ENCODE measurements at regions not wholly inside any gene's neighbourhood (a gene's known extent, or its start where the extent isn't known, plus 50 kb on each side); places are given as distances from the start of the nearest gene placed in this dataset.

GRCh38 chr18:26794230-26795101 lies 71.0 kb downstream of the AQP4 start:
- DNase-seq = no peak

DNA sequence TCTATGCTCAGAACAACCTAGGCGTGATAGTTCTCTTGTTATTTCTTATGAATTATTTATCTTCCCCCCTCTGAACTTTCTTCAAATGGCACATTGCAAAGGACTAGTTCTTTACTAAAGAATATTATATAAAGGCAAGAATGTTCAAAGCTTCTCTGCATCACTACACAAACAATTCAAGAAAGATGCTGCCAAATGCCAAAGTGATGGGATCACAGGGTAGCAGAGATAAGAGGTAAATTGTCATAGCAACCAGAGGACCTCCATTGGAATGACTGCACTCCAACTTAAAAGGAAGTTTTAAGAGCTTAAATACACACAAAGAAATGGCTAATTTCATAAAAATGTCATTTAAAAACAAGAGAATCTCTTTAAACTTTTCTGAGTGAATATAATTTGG lies 72.8 kb downstream of the AQP4 start:
- DNase-seq = no peak

GRCh38 chr18:26791676-26792075 lies 73.8 kb downstream of the AQP4 start:
- DNase-seq = no peak

DNA sequence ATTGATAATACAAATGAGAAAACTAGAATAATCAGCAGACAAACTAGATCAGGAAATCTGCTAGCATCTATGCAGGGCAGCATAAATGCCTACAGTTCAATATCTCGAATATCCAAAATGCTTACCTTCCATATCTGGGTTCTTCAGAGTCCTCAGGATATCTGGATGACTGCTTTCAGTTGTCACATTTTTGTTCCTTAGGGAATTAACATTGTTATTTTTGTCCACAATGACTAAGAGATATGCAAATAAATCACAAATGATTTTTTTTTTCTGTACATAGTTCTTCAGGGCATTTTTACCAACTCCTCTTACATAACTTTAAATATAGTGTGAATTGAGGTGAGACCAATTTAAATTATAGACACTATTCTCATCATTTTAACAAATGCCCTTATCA lies 80.9 kb downstream of the AQP4 start:
- no peak for DNase-seq

DNA sequence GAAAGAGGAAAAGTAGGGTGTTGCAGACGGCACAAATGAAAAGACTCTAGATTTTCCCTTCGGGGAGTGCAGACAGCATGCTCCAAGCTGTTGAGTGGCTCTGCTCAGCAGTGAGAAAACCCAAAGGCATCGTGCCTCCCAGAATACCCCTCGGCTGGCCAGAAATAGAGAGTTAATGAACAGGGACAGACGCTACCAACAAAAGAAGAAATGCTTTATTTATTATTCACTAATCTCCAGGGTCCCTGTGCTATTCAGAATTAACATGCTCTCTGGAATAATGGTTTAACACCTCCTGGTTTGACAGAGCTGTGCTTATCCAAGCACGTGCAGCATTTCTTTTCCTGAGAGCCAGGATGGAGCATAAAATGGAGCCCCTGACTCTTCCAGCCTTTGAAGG lies 82.3 kb downstream of the AQP4 start:
- no peak for DNase-seq

DNA sequence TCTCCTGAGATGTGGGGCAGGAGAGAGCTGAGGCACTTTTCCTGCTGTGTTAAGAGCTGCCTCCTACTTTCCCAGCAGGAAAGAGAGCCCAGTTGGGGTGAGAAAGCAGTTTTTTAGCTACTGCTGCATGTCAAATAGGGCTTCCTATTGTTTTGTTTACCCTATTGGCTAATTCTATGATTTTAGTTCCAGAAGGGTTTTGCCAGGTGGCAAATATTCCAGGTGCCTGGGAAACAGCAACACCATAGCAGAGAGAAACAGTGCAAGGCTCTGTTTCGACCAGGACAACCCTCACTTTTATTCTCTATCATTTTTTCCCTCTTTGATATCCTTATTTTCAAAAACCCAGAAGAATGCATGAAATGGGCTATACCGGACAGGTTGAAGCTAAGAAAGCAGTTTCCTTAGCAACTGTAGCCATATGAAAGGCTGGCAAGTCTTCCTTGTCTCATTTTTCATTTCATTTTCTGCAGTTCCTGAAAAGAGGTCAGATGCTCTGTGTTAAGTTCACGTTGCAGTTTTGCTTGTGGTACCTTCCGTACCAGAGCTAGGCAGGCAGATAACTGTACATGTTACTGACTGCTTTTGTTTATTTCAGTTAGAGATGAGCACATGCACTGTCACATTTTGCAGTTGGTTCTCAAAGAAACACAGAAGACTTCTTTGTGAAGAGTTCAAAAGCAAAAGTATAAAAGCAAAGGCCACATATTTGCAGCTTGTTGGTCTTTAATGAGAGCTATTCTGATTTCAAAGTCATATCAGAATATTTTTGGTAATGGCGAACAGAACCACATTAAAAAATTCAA lies 84.8 kb downstream of the AQP4 start:
- DNase-seq = no peak

DNA sequence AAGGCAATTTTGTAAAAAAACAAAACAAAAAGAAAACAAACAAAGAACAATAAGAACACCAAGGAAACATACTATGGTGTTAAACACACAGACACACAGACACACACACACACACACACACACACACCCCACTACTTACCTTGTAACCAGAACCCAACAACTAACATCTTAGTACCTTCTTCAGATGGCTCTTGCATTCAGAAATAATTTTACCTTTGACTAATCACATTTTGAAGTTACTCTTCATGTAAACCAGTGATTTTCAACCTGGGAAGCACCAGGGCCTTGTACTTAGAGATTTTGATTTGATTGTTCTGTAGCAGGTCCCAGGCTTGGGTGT lies 87.5 kb downstream of the AQP4 start:
- no peak for DNase-seq

DNA sequence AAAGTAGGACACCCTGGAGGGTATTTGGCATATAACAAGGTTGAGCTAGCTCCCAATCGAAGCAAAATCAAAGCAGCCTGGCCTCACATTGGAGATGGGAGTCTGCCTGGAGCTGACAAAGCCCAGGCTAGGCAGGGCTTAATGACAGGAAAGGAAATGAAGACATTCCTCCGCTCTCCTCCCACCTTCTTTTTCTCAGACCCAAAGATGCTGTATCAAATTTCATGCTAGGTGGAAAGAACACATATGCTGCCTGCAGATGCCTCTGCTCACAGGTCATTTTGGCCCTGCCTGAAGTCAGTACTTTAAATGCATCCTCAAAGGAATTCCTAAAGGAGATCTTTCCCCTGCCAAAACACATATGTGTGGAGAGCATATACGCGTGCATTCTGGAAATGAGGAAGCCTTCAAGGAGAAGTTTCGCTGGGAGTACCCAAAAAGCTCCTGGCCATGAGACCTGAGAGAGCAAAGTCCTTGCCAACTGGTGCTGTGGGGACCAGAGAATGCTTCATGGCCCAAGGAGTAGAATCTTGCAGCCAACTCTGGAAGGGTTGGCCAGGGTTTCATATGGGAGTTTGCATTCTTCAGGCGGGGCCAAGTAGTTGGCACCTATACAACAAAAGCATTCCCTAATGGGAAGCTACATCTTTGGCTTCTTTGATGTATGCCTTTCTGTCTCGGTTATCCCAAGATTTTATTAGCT lies 88.0 kb downstream of the AQP4 start:
- DNase-seq = no peak

GRCh38 chr18:26772691-26773090 lies 92.8 kb downstream of the AQP4 start:
- DNase-seq = no peak

- no peak for DNase-seq
Observed at GRCh38 chr18:26771524-26771923, 94.0 kb downstream of the AQP4 start.

GRCh38 chr18:26768385-26768784 lies 97.1 kb downstream of the AQP4 start:
- no peak for DNase-seq

- no peak for DNase-seq
Observed at GRCh38 chr18:26765498-26765897, 100.0 kb downstream of the AQP4 start.

DNA sequence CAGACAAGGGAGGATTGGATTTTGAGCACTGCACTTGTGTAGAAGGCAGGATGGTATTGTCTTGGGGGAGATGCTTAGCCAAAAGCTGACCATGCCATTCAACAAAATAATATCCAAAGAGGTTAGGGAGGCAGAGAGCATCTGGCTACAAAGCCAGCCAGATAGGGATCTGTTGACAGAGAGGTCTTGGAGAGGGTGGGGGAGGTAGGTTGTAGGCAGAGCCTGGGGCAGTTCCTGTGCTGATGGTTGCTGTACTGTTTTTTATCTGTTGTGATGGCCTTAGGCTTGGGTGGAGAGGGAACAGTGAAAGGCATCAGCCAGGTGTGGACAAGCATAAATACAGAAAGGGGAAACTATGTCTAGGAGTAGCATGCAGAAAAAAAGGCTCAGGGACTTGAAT lies 100.9 kb downstream of the AQP4 start:
- no peak for DNase-seq

GRCh38 chr18:26764177-26764576 lies 101.3 kb downstream of the AQP4 start:
- no peak for DNase-seq

DNA sequence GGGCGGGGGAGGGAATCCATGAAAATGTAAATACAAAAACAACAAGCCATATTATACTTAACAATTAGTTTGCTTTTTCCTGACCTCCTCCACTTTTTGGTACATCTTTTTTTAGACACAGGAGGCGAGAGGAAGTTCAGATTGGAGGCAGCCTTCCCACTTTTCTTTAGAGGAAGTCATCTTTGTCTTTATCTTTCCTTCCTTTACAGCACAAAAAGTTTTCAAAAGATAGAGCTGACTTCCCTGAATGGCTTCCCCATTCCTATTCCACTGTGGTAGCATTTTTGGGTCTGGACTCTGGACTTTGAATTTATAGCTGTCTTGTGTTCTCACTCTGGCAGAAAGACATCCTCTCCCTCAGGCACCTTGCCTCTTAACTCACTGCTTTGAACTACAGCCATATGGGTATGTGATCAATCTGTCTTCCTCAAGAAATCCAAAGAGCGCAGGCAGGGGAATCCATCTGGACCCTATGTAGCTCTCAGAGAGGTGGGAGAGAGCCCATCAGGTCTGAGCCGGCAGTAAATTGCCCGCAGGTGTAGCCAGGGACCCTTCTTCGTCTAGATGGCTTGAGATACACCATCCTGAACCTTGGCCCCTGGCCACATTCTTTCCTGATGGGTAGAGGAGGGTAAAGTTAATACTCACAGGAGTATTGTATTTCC lies 101.9 kb downstream of the AQP4 start:
- DNase-seq = no peak

- DNase-seq = no peak
Observed at GRCh38 chr18:26757263-26758019, 108.1 kb downstream of the AQP4 start.

- DNase-seq = no peak
Observed at GRCh38 chr18:26756556-26756955, 109.0 kb downstream of the AQP4 start.

DNA sequence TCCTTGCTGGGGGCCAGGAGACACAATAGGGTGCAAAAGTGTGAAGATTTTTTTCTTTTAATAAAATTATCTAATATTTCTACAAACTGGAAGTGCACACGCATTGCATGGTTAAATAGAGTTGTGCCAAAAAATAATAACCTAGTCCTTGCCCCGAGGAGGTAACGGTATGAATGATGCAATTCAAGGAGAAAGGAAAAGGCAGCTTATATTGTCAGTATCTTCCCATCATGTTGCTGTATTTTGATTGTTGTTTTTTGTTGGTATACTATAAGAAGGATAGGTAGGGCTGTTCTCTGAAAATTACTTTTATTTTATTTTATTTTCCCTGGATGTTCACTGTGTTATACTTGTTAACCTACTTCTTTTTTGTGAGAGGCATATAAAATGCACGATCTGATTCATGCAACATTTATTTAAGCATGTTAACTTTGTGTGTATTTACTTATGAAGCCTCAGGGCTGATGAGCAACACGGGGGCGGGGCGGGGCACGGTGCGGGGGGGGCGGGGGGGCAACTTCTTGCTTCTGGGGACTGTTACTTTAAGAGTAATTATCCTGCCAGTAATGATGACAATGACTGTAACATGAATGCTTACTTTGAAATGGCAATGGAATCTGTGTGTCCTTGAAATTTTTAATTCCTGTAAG lies 118.6 kb downstream of the AQP4 start:
- no peak for DNase-seq

GRCh38 chr18:26746398-26746797 lies 119.1 kb downstream of the AQP4 start:
- no peak for DNase-seq

DNA sequence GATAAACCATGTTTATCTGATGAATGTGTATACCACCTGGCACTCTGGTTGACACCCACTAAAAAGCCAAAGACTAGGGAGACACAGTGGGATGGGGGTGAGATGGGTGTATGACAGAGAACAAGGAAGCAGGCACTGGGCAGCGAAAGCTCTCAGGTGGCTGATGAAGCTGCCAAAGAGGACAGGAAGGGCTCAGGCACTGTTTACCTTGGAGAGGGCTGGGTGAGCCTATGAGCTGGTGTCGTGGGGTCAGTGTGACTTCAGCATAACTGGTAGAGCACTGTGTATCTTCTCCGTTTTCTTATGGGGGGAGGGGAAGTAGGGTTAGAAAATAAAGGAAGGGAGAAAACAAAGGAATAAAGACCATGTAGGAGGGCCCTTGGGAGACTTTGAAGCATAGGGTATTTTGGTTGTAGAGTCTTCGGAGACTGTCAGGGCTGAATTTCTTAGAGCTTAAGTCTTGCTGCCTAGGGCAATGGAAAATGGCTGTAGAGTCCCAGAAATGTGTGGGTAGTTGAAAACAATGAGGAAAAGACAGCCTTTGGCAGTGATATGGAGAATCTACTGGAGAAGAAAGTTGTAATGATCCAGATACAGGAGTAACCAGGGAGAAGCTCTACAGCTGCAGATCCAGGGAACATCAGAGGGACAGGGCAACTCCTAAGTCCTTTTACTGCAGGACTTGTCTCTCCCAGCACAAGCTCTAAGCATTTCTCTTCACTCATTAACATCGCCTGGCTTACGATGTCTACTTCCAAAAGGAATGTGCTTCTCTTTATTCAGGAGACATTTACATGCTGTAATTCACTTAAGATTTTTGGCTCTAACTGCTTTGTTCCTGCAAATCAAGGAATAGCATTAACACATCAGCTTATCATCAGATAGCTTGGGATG lies 120.0 kb downstream of the AQP4 start:
- DNase-seq = no peak

GRCh38 chr18:26741758-26742157 lies 123.7 kb downstream of the AQP4 start:
- no peak for DNase-seq
